ENCODE measurements at regions not wholly inside any gene's neighbourhood (a gene's known extent, or its start where the extent isn't known, plus 50 kb on each side); places are given as distances from the start of the nearest gene placed in this dataset.
A peak's percentile ranks its signal among the peaks of the same experiment; 100 is the strongest.
"Not testable (repeated sequence)": the region's sequence is repeated elsewhere in the genome, so short reads cannot be mapped to it uniquely, and the experiment has no call there.

DNA sequence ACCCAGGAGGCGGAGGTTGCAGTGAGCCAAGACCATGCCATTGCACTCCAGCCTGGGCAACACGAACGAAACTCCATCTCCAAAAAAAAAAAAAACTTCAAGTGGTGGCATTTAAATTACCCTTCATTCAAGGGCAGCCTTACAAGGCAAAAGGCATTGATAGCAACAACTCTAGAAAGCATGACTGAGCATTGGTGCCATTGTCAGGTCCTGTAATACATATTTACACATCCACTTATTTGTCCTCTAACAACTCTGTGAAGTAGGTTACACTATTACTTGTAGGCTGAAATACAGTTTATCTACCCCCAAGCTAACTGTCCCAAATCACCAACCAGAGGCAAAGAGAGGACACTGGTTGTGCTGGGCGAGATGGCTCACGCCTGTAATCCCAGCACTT, 52.7 kb upstream of the LARP1 start:
- no peaks in the 10 kb centered on the region for H3K4me1 Mint-ChIP-seq (ENCODE audit: low read depth)
- no peak for DNase-seq (ENCODE audit: low spot score)
- H3K36me3 Mint-ChIP-seq (ENCODE audit: low read depth) = no peaks in the 10 kb centered on the region

DNA sequence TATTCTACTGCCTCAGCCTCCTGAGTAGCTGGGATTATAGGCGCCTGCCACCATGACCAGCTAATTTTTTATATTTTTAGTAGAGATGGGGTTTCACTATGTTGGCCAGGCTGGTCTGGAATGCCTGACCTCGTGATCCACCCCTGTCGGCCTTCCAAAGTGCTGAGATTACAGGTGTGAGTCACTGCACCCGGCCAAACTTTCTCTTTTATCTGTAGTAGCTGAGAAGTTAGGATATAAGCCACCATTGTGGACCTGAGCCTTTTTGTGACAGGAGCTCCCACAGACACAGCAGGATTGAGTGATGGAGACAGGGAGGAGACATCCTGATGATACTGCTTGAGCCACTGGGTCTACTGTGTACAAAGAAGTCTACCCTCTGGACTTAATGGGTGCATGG, 53.5 kb upstream of the LARP1 start:
- not testable (repeated sequence) for H3K36me3 Mint-ChIP-seq (ENCODE audit: low read depth); H3K27me3 Mint-ChIP-seq (ENCODE audit: low read depth); H3K27ac Mint-ChIP-seq; H3K9me3 Mint-ChIP-seq; H3K4me1 Mint-ChIP-seq (ENCODE audit: low read depth); H3K4me3 Mint-ChIP-seq; DNase-seq (ENCODE audit: low spot score)

More for the DNA sequence above, 52.7 kb upstream of the LARP1 start:
- Mint-ChIP-seq H3K27me3 (ENCODE audit: low read depth) (peaks cover under 1% of the 10 kb centered on the region), H3K9me3 (no peaks in the 10 kb centered on the region), H3K27ac (no peak overlapping the region), H3K4me3 (no peak overlapping the region)

DNA sequence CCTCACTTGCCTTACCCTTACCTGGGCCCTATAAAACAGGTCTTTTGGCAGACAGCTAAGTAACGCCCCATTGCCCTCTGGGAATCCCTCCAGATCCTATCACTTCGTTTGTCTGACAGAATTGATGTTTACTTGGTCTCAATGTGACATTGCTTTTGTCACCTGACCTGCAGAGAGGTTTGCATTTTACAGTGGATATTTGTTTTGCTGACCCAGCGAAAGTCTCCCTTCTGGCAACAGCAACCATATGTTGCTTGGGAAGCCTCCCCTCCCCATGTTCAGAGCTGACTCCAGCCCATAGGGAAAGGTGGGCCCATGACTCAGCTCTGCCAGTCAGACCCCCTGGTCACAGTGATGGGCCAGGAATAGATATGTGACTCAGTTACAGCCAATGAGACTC, 54.0 kb upstream of the LARP1 start:
- no peak for DNase-seq (ENCODE audit: low spot score)
- Mint-ChIP-seq H3K4me1 (ENCODE audit: low read depth) (no peaks in the 10 kb centered on the region), H3K4me3 (no peak overlapping the region), H3K27ac (no peak overlapping the region), H3K9me3 (no peaks in the 10 kb centered on the region), H3K27me3 (ENCODE audit: low read depth) (peaks cover 6% of the 10 kb centered on the region), H3K36me3 (ENCODE audit: low read depth) (no peaks in the 10 kb centered on the region)

DNA sequence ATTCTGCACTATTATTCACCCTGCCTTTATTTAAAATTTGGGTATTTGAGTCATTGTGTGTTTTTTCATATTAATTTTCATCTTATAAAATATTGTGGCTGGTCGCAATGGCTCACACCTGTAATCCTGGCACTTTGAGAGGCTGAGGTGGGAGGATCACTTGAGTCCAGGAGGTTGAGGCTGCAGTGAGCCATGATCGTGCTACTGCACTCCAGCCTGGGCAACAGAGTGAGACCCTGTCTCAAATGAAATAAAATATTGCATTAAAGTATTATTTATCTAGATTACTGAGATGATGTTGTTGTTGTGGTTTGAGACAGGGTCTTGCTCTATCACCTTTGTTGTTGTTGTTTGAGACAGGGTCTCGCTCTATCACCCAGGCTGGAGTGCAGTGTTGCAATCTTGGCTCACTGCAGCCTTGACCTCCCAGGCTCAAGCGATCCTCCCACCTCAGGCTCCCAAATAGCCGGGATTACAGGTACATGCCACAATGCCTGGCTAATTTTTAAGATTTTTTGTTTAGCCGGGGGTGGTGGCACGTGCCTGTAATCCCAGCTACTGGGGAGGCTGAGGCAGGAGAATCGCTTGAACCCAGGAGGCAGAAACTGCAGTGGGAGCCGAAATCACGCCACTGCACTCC, 54.8 kb upstream of the LARP1 start:
- not testable (repeated sequence) for H3K27me3 Mint-ChIP-seq (ENCODE audit: low read depth); H3K4me3 Mint-ChIP-seq; H3K4me1 Mint-ChIP-seq (ENCODE audit: low read depth); H3K36me3 Mint-ChIP-seq (ENCODE audit: low read depth); H3K27ac Mint-ChIP-seq; H3K9me3 Mint-ChIP-seq; DNase-seq (ENCODE audit: low spot score)

DNA sequence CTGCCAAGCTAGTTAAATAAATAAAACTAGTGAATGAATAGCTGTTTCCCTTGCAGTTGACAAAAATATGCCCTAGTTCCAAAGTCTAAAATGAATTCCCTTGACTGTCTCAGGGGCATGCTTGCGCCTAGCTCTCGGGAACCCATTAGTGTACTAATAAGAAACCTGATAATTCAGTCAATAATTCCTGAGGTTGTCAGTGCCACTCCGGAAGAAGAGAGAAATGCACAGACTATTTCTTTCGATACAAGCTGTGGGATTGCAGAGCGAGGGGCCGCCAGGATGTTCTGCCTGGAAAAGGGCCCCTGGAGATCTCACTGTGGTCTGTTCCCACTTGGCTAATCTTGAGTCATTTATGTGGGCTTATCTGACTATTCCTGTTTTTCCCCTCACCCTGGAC, 56.4 kb upstream of the LARP1 start:
- Mint-ChIP-seq H3K4me1 (ENCODE audit: low read depth) (no peaks in the 10 kb centered on the region), H3K36me3 (ENCODE audit: low read depth) (no peaks in the 10 kb centered on the region), H3K27ac (no peak overlapping the region), H3K4me3 (no peak overlapping the region), H3K9me3 (no peaks in the 10 kb centered on the region), H3K27me3 (ENCODE audit: low read depth) (peaks cover 6% of the 10 kb centered on the region)
- no peak for DNase-seq (ENCODE audit: low spot score)

DNA sequence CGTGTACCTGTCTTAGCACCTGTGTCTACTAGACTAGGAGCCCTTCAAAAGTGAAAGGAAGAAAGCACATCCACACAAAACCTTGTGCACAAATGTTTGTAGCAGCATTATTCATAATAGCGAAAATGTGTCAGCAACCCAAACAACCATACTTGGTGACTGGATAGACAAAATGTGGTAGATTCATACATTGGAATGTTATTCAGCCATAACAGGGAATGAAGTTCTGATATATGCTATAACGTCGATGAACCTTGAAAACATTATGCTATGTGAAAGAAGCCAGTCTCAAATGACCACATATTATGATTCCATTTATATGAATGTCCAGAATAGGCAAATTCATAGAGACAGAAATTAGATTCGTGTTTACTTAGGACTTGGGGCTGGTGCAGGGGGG, 57.8 kb upstream of the LARP1 start:
- no peaks in the 10 kb centered on the region for H3K9me3 Mint-ChIP-seq
- H3K4me3 Mint-ChIP-seq = no peak overlapping the region
- H3K36me3 Mint-ChIP-seq (ENCODE audit: low read depth) = no peaks in the 10 kb centered on the region
- peaks cover 8% of the 10 kb centered on the region for H3K27me3 Mint-ChIP-seq (ENCODE audit: low read depth)
- no peak for DNase-seq (ENCODE audit: low spot score)
- no peaks in the 10 kb centered on the region for H3K4me1 Mint-ChIP-seq (ENCODE audit: low read depth)
- H3K27ac Mint-ChIP-seq = no peak overlapping the region

DNA sequence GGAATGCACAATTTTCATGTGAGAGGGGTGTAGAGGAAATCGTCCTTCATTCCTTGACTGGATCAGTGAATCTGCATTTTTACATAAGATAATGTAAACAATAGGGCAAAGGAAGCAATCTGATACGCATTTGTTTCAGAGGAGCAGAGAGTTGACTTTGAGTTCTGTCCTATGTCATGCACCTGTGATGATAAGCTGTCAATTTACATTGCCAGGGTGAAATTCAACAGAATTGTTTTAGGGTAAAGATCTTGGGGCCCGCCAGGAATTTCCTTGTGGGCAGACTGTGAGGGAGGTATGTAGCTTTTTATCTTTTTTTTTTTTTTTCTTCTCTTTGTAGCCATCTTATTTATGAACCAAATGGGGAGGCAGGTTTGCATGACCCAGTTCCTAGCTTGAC, 58.3 kb upstream of the LARP1 start:
- Mint-ChIP-seq H3K9me3 (no peaks in the 10 kb centered on the region), H3K27me3 (ENCODE audit: low read depth) (peaks cover 9% of the 10 kb centered on the region), H3K36me3 (ENCODE audit: low read depth) (no peaks in the 10 kb centered on the region), H3K4me3 (no peak overlapping the region), H3K27ac (no peak overlapping the region), H3K4me1 (ENCODE audit: low read depth) (no peaks in the 10 kb centered on the region)
- DNase-seq (ENCODE audit: low spot score) = no peak

DNA sequence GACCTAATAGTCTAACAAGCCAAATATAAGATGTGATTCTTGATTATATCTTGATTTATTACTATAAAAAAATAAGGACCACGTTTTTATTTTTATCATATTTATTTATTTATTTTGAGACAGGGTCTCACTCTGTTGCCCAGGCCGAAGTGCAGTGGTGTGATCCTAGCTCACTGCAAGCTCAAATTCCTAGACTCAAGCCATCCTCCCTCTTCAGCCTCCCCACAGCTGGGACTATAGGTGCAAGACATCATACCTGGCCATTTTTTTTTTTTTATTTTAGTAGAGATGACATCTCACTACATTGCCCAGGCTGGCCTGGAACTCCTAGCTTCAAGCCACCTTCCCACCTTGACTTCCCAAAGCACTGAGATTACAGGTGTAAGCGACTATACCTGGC, 61.0 kb upstream of the LARP1 start:
- H3K27ac Mint-ChIP-seq = no peak overlapping the region
- no peaks in the 10 kb centered on the region for H3K36me3 Mint-ChIP-seq (ENCODE audit: low read depth)
- H3K4me3 Mint-ChIP-seq = no peak overlapping the region
- no peaks in the 10 kb centered on the region for H3K4me1 Mint-ChIP-seq (ENCODE audit: low read depth)
- H3K27me3 Mint-ChIP-seq (ENCODE audit: low read depth) = peaks cover 9% of the 10 kb centered on the region
- no peak for DNase-seq (ENCODE audit: low spot score)
- H3K9me3 Mint-ChIP-seq = no peaks in the 10 kb centered on the region

DNA sequence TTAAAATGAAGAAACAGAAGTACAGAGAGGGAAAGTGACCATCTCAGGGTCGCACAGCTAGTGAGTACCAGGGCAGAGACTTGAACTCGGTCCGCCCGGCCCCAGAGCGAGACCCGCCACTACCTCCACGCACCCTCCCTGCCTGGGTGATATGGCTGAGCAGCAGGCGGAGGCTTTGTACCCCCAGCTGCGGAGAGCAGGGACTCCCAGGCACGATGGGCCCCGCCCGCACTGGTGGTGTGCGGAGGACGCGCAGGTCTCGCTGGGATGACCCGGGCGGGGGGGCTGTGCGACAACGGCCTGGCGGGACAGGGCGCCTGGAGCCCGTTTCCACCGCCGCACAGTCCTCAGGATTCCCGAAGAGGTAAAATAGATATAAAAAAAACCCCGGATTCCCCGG, 64.7 kb upstream of the LARP1 start:
- Mint-ChIP-seq H3K27ac (no peak overlapping the region), H3K36me3 (ENCODE audit: low read depth) (no peaks in the 10 kb centered on the region), H3K9me3 (no peaks in the 10 kb centered on the region), H3K4me3 (no peak overlapping the region), H3K4me1 (ENCODE audit: low read depth) (no peaks in the 10 kb centered on the region), H3K27me3 (ENCODE audit: low read depth) (peaks cover 7% of the 10 kb centered on the region)
- no peak for DNase-seq (ENCODE audit: low spot score)

DNA sequence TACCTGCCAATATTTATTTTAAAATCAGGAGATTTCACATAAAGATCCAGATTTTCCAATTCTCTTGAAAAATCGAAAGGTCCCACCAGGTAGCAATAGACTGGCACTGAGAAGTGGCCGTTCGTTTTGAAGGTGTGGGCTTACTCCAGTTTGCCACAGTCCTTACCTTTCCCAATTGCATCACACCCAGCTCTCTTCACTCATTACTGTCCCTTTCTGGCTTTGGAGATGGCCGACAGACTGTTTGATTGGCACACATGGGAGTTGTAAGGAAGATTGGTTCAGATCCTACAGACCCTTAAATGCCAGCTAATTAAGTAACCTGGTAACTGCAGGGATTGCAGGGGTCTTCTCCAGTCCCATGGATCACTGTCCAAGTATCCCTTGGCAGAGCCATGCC, 68.7 kb upstream of the LARP1 start:
- Mint-ChIP-seq H3K9me3 (no peaks in the 10 kb centered on the region), H3K4me3 (no peak overlapping the region), H3K4me1 (ENCODE audit: low read depth) (no peaks in the 10 kb centered on the region), H3K36me3 (ENCODE audit: low read depth) (no peaks in the 10 kb centered on the region), H3K27ac (no peak overlapping the region), H3K27me3 (ENCODE audit: low read depth) (peaks cover 18% of the 10 kb centered on the region)
- no peak for DNase-seq (ENCODE audit: low spot score)

DNA sequence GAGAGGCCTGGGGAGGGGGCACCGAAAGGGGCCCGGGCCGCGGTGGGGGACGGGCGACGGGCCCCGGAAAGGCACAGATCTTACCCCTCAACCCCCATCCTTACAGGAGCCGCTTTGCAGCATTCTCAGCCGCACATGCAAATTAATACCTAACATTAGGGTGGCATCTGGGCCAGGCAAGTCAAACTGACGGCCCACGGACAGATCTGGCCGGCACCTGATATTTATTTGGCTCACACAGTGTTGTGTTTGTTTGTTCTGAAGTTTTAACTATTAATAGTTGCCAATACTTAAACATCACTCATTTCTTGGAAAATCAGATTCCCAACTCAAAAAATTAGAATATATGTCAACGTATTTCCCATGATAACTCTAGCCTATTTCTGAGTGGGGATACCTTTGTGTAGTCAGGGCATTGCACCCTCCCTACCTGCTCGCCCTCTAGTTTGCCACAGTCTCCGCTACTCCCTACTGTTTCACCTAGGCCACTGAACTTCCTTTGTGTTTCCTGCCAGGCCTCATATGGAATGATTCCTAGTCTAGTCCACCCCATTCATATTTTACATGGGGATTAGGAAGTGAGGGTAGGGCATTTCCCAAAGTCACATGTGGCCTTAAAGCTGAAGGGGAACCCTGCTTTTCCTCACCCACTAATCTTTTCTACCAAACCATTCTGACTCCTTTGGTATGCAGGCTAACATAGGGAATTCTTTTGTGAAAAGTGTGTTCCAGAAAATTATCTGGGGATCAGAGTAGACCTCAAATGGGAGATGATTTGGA, 71.9 kb upstream of the LARP1 start:
- no peak for DNase-seq (ENCODE audit: low spot score)
- H3K4me1 Mint-ChIP-seq (ENCODE audit: low read depth) = no peaks in the 10 kb centered on the region
- peak overlapping the region; percentile 74 for H3K4me3 Mint-ChIP-seq
- H3K36me3 Mint-ChIP-seq (ENCODE audit: low read depth) = no peaks in the 10 kb centered on the region
- no peaks in the 10 kb centered on the region for H3K9me3 Mint-ChIP-seq
- no peak overlapping the region for H3K27ac Mint-ChIP-seq
- H3K27me3 Mint-ChIP-seq (ENCODE audit: low read depth) = peaks cover 21% of the 10 kb centered on the region

DNA sequence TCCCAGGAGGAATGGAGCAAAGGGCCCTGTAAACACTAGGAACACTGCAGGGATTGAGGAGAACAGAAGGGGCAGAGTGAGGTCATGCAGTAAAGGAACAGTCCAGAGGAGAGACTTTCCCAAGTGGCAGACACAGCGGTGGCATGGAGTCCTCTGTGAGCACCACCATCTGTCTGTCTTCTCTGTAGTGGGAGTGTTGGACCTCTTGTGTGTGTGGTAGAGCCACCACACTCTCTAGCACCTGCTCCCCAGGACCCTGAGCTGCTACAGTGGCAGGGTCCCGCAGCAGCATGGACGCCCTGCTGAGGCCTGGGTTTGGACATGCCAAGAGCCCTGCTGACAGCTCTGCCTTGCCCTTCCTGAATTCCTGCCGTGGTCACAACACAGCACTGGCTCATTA, 75.7 kb upstream of the LARP1 start:
- H3K9me3 Mint-ChIP-seq = peaks cover under 1% of the 10 kb centered on the region
- peaks cover 11% of the 10 kb centered on the region for H3K27me3 Mint-ChIP-seq (ENCODE audit: low read depth)
- H3K4me3 Mint-ChIP-seq = no peak overlapping the region
- H3K27ac Mint-ChIP-seq = no peak overlapping the region
- DNase-seq (ENCODE audit: low spot score) = no peak
- no peaks in the 10 kb centered on the region for H3K36me3 Mint-ChIP-seq (ENCODE audit: low read depth)
- no peaks in the 10 kb centered on the region for H3K4me1 Mint-ChIP-seq (ENCODE audit: low read depth)

DNA sequence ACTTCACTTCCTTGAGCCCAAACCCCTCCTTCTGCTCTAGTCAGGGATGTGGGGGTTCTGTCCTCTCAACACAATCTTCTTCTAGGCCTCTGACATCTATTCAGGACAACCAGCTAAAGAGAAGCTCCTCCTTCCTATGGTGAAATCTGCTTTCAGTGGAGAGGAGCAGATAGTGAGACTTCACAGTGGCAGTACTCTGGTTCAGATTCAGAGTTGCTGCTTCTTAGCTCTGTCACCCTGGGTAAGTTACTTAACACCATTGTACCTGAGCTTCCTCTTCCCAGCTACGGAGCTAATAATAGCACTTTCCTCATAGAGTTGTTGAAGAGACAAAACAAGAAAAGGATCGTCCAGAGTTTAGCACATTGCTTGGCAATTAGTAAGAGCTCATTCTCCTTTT, 77.3 kb upstream of the LARP1 start:
- no peaks in the 10 kb centered on the region for H3K36me3 Mint-ChIP-seq (ENCODE audit: low read depth)
- no peak overlapping the region for H3K27ac Mint-ChIP-seq
- no peaks in the 10 kb centered on the region for H3K4me1 Mint-ChIP-seq (ENCODE audit: low read depth)
- H3K4me3 Mint-ChIP-seq = no peak overlapping the region
- H3K9me3 Mint-ChIP-seq = peaks cover 3% of the 10 kb centered on the region
- DNase-seq (ENCODE audit: low spot score) = no peak
- peaks cover 3% of the 10 kb centered on the region for H3K27me3 Mint-ChIP-seq (ENCODE audit: low read depth)

DNA sequence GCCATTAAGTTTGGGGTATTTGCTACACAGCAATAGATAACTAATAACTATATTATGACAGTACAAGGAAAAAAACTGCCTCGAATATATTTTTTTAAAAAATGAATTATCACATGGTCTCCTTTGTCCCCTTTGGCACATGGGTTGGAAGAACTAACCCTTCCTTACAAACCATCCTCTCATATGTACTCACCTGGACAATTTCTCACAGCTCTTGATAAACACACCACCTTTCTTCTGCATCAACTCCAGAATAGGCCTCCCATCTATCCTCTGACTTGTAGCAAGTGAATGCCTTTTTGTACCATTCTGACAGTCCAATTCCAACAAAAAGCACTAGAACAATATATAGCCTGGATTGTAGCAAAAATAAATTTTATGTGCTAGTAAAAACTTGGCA, 78.7 kb upstream of the LARP1 start:
- H3K4me3 Mint-ChIP-seq = no peak overlapping the region
- H3K27me3 Mint-ChIP-seq (ENCODE audit: low read depth) = peaks cover 3% of the 10 kb centered on the region
- no peak for DNase-seq (ENCODE audit: low spot score)
- H3K9me3 Mint-ChIP-seq = peaks cover 3% of the 10 kb centered on the region
- no peak overlapping the region for H3K27ac Mint-ChIP-seq
- H3K4me1 Mint-ChIP-seq (ENCODE audit: low read depth) = no peaks in the 10 kb centered on the region
- no peaks in the 10 kb centered on the region for H3K36me3 Mint-ChIP-seq (ENCODE audit: low read depth)

DNA sequence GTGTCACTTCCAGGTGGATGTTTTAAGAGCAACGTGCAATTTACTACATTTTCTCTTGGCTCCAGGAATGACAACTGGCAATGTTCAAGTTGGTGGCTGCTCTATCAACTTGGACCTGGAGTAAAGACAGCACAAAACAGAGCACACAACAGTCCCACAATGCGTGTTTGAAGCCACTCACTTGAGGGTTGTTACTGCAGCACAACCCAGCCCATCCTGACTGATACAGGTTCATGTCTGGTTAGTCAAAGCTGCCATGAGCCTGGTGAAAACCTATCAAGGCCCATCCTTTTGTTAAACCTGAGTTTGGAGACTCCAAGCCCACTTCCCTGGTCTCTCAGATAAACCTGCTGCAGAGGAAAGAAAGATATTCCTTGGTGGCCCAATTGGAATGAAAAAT, 81.1 kb upstream of the LARP1 start:
- no peak for DNase-seq (ENCODE audit: low spot score)
- Mint-ChIP-seq H3K4me1 (ENCODE audit: low read depth) (no peaks in the 10 kb centered on the region), H3K36me3 (ENCODE audit: low read depth) (no peaks in the 10 kb centered on the region), H3K27me3 (ENCODE audit: low read depth) (no peaks in the 10 kb centered on the region), H3K4me3 (no peak overlapping the region), H3K27ac (no peak overlapping the region), H3K9me3 (peaks cover 3% of the 10 kb centered on the region)
